Activated CD4-positive, alpha-beta T cell treated with anti-CD3 and anti-CD28 coated beads, Interleukin-2, amount 10 ng/mL, durations not matched to agents 24 days and 14 days (primary cell): ENCODE measurements at regions not wholly inside any gene's neighbourhood (a gene's known extent, or its start where the extent isn't known, plus 50 kb on each side); places are given as distances from the start of the nearest gene placed in this dataset.

Source experiments
- DNase-seq: peaks from one replicate; pipeline ENCODE4 v3.0.0; 2022
- H3K27ac Mint-ChIP-seq: one replicate; pipeline ENCODE4 v1.8.0; 2022; ENCODE audit warnings: mild to moderate bottlenecking, mixed read lengths
- H3K27me3 Mint-ChIP-seq: one replicate; pipeline ENCODE4 v1.8.0; 2022; ENCODE audit warnings: mixed read lengths
- H3K36me3 Mint-ChIP-seq: one replicate; pipeline ENCODE4 v1.8.0; 2022; ENCODE audit warnings: low read depth, mild to moderate bottlenecking, mixed read lengths
- H3K4me1 Mint-ChIP-seq: one replicate; pipeline ENCODE4 v1.8.0; 2021; ENCODE audit warnings: mixed read lengths
- H3K4me3 Mint-ChIP-seq: one replicate; pipeline ENCODE4 v1.8.0; 2022; ENCODE audit warnings: mild to moderate bottlenecking, moderate library complexity, mixed read lengths
- H3K9me3 Mint-ChIP-seq: one replicate; pipeline ENCODE4 v1.8.0; 2021; ENCODE audit warnings: mixed read lengths
- intact Hi-C: fragments of 100-400 bp; cut with micrococcal nuclease; formaldehyde crosslinking; loops from one replicate; pipeline ENCODE4 v1.15.1; 2023

DNA sequence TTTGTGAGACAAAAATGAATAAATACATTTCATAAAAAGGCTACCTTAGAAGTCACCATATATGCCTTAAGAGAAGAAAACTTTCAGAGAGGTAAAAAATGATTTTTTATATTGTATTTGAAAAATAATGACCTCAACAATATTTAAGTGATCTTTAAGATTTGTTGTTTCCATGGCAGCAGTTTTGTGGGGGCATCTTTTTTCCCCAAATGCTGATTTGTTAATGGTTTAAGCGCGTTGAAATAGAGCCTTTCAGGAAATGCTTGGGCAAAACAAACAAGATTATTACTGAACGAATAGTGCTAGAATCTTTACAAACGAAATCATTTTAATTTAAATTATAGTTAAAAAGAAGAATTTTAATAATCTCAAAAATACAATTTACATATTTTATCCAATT, 103.1 kb upstream of the MYO16 start:
- Mint-ChIP-seq H3K9me3 (no peaks in the 10 kb centered on the region), H3K27me3 (no peaks in the 10 kb centered on the region), H3K4me3 (no peak overlapping the region), H3K4me1 (no peaks in the 10 kb centered on the region), H3K27ac (no peak overlapping the region), H3K36me3 (no peaks in the 10 kb centered on the region)
- DNase-seq = no peak
- intact Hi-C loops = no loop called here

DNA sequence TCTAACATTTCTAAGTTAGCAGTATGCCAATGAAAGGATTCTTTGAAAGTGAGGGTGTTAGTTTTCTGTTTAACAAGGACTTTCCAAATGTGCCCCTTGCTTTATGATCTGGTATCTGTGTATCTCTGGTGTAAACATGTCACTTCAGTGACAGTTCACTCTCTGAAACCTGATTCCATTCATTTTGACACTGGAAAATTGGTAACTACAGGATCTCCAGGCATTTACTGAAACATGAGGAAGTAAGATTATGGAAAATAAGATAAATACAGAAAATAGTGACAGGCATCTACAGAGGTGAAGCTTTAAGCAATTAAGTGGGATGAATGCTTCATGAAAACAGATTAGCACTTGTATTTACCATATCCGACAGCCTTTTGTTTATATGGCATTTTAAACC, 101.6 kb upstream of the MYO16 start:
- intact Hi-C loops = no loop called here
- H3K27ac Mint-ChIP-seq = no peak overlapping the region
- H3K27me3 Mint-ChIP-seq = no peaks in the 10 kb centered on the region
- H3K36me3 Mint-ChIP-seq = no peaks in the 10 kb centered on the region
- no peaks in the 10 kb centered on the region for H3K9me3 Mint-ChIP-seq
- H3K4me3 Mint-ChIP-seq = no peak overlapping the region
- no peaks in the 10 kb centered on the region for H3K4me1 Mint-ChIP-seq
- DNase-seq = no peak

GRCh38 chr13:108528303-108528702, 101.1 kb upstream of the MYO16 start:
- no peaks in the 10 kb centered on the region for H3K27me3 Mint-ChIP-seq
- H3K9me3 Mint-ChIP-seq = no peaks in the 10 kb centered on the region
- H3K4me3 Mint-ChIP-seq = no peak overlapping the region
- intact Hi-C loops = no loop called here
- no peaks in the 10 kb centered on the region for H3K36me3 Mint-ChIP-seq
- no peaks in the 10 kb centered on the region for H3K4me1 Mint-ChIP-seq
- H3K27ac Mint-ChIP-seq = no peak overlapping the region
- DNase-seq = no peak

DNA sequence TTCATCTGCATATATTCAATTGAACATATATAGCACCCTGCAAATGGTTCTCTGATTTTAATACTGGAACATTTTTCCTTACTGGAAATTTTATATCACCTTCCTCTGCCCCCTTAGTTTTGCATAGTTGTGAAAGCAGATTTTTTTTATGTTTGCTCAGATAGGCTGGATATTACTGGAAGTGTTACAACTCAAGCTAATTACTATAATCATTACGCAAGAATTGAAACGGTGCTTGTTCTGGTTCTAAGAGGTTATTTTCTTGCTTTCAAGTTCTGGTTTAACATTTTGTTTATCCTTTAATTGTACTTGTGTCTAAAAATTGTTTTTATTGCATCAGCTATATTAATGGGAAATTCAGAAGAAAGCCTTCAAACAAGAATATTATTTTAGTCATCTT, 95.6 kb upstream of the MYO16 start:
- H3K27me3 Mint-ChIP-seq = no peaks in the 10 kb centered on the region
- H3K36me3 Mint-ChIP-seq = no peaks in the 10 kb centered on the region
- no peaks in the 10 kb centered on the region for H3K9me3 Mint-ChIP-seq
- H3K27ac Mint-ChIP-seq = no peak overlapping the region
- H3K4me1 Mint-ChIP-seq = no peaks in the 10 kb centered on the region
- intact Hi-C loops = no loop called here
- H3K4me3 Mint-ChIP-seq = no peak overlapping the region
- DNase-seq = no peak

GRCh38 chr13:108534728-108535127, 94.7 kb upstream of the MYO16 start:
- intact Hi-C loops = no loop called here

DNA sequence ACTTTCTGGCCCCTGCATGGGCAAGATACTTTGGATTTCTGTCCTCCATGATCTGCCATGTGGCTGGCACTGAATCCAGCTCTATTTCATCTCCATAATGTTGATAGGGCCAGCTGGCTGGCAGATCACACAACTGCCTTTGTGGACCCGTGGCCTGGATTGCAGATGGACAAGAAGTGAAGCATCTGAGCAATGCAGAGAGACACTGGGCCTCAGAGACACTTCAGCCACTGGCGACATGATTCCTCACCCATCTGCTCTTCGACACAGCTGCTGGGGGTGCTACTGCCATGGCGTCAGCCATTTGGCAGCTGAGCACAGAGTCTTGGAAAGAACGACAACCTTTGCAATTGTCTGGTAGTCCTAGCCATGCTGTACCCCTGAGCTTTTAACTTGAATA, 79.5 kb upstream of the MYO16 start:
- DNase-seq = no peak
- Mint-ChIP-seq H3K36me3 (no peaks in the 10 kb centered on the region), H3K4me3 (no peak overlapping the region), H3K27me3 (no peaks in the 10 kb centered on the region), H3K27ac (no peak overlapping the region), H3K9me3 (peaks cover 3% of the 10 kb centered on the region), H3K4me1 (no peaks in the 10 kb centered on the region)
- intact Hi-C loops = no loop called here

More at GRCh38 chr13:108534728-108535127, 94.7 kb upstream of the MYO16 start:
- Mint-ChIP-seq H3K4me3 (no peak overlapping the region), H3K9me3 (no peaks in the 10 kb centered on the region), H3K4me1 (no peaks in the 10 kb centered on the region), H3K27ac (no peak overlapping the region), H3K27me3 (no peaks in the 10 kb centered on the region), H3K36me3 (no peaks in the 10 kb centered on the region)
- no peak for DNase-seq

DNA sequence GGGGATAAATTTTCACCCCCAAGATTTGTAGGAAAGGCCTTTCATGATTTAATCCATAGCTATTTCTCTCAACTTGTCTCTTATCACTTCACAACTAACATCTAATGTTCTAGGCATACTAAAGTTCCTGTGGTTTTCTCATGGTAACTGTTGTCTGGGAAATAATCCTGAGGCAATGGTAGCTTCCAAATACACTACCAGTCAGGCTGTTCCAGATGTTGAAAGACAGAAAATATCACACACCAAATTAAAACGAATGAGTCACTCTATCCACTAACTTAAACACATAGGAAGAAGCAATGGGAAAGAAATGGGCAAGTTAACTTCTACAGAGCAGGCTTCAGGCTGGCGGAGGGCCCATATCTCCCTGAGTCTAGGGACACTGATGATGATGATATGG, 77.7 kb upstream of the MYO16 start:
- Mint-ChIP-seq H3K27ac (no peak overlapping the region), H3K27me3 (no peaks in the 10 kb centered on the region), H3K9me3 (peaks cover under 1% of the 10 kb centered on the region), H3K4me1 (no peaks in the 10 kb centered on the region), H3K36me3 (no peaks in the 10 kb centered on the region), H3K4me3 (no peak overlapping the region)
- DNase-seq = no peak
- intact Hi-C loops = no loop called here

GRCh38 chr13:108558489-108558888, 70.9 kb upstream of the MYO16 start:
- no peaks in the 10 kb centered on the region for H3K27me3 Mint-ChIP-seq
- DNase-seq = no peak
- no peaks in the 10 kb centered on the region for H3K36me3 Mint-ChIP-seq
- no peak overlapping the region for H3K27ac Mint-ChIP-seq
- H3K4me1 Mint-ChIP-seq = no peaks in the 10 kb centered on the region
- intact Hi-C loops = no loop called here
- H3K4me3 Mint-ChIP-seq = no peak overlapping the region
- no peaks in the 10 kb centered on the region for H3K9me3 Mint-ChIP-seq

GRCh38 chr13:108560093-108560492, 69.3 kb upstream of the MYO16 start:
- no peaks in the 10 kb centered on the region for H3K36me3 Mint-ChIP-seq
- H3K27me3 Mint-ChIP-seq = no peaks in the 10 kb centered on the region
- no peak overlapping the region for H3K4me3 Mint-ChIP-seq
- no peak overlapping the region for H3K27ac Mint-ChIP-seq
- DNase-seq = no peak
- H3K4me1 Mint-ChIP-seq = no peaks in the 10 kb centered on the region
- intact Hi-C loops = no loop called here
- H3K9me3 Mint-ChIP-seq = no peaks in the 10 kb centered on the region

GRCh38 chr13:108561149-108561548, 68.3 kb upstream of the MYO16 start:
- Mint-ChIP-seq H3K36me3 (no peaks in the 10 kb centered on the region), H3K4me1 (no peaks in the 10 kb centered on the region), H3K4me3 (no peak overlapping the region), H3K9me3 (no peaks in the 10 kb centered on the region), H3K27me3 (no peaks in the 10 kb centered on the region), H3K27ac (no peak overlapping the region)
- intact Hi-C loops = no loop called here
- no peak for DNase-seq

- no peak overlapping the region for H3K27ac Mint-ChIP-seq
- no peaks in the 10 kb centered on the region for H3K27me3 Mint-ChIP-seq
- H3K36me3 Mint-ChIP-seq = no peaks in the 10 kb centered on the region
- H3K9me3 Mint-ChIP-seq = no peaks in the 10 kb centered on the region
- intact Hi-C loops = no loop called here
- H3K4me1 Mint-ChIP-seq = no peaks in the 10 kb centered on the region
- no peak for DNase-seq
- H3K4me3 Mint-ChIP-seq = no peak overlapping the region
These were observed 62.8 kb upstream of the MYO16 start for GRCh38 chr13:108566413-108567170.

GRCh38 chr13:108572782-108573211, 56.6 kb upstream of the MYO16 start:
- Mint-ChIP-seq H3K9me3 (no peaks in the 10 kb centered on the region), H3K27me3 (no peaks in the 10 kb centered on the region), H3K4me1 (no peaks in the 10 kb centered on the region), H3K36me3 (no peaks in the 10 kb centered on the region), H3K27ac (no peak overlapping the region), H3K4me3 (no peak overlapping the region)
- intact Hi-C loops = no loop called here
- no peak for DNase-seq

DNA sequence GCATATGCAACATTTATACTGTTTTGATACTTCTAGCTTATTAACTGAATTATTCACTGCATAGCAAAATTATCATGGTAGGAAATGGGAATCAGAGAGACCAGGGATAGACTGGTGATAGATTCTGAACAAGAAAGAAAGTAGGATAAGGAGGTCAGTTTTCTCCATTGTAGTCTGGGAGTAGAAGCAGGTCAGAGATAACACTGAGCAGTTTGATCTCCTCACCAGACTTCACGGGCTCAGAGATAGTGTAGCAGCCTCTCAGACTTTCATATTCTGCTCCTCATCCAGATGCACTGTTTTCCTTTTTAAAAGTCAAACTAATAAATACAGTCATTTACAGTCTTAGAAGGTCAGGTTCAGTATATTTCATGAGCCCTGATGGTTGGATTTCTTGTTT, 56.0 kb upstream of the MYO16 start:
- no peaks in the 10 kb centered on the region for H3K27me3 Mint-ChIP-seq
- DNase-seq = no peak
- H3K36me3 Mint-ChIP-seq = no peaks in the 10 kb centered on the region
- H3K9me3 Mint-ChIP-seq = no peaks in the 10 kb centered on the region
- intact Hi-C loops = no loop called here
- H3K4me1 Mint-ChIP-seq = no peaks in the 10 kb centered on the region
- no peak overlapping the region for H3K27ac Mint-ChIP-seq
- no peak overlapping the region for H3K4me3 Mint-ChIP-seq

DNA sequence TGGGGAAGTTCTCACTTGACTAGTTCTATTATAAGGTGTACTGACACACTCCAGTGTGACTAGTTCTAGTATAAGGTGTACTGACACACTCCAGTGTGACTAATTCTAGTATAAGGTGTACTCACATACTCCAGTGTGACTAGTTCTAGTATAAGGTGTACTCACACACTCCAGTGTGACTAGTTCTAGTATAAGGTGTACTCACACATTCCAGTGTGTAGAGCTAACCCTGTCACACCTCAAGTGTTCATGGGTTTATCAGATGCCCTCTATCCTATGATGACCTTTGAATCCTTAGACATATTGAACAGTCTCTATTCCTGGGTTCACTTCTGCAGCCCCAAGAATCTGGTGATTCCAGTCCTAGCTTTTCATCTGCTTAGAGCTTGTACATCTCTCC, 54.6 kb upstream of the MYO16 start:
- Mint-ChIP-seq H3K27me3 (no peaks in the 10 kb centered on the region), H3K4me3 (no peak overlapping the region), H3K4me1 (no peaks in the 10 kb centered on the region), H3K36me3 (no peaks in the 10 kb centered on the region), H3K9me3 (no peaks in the 10 kb centered on the region), H3K27ac (no peak overlapping the region)
- DNase-seq = no peak
- intact Hi-C loops = no loop called here

DNA sequence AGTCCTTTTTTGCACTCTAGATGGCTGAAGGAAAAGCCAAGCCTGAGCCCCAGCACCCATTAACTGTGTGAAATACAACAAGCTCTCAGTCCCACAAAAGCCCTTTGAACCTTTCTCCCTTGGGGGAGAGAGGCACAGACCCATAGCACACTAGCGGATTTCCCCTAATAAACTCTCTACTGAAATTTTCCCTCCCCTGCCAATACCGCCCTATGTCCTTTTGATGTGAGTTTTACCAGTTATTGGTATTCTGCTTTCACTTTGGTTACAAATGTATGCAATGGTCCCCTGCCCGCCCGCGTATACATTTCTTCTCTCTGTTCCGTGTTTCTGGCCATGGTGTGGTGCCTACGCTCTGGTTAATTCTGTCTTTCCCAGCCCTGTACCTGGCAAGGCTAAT, 54.0 kb upstream of the MYO16 start:
- no peak overlapping the region for H3K4me3 Mint-ChIP-seq

More for the DNA sequence above, 54.0 kb upstream of the MYO16 start:
- DNase-seq = no peak
- intact Hi-C loops = no loop called here
- H3K36me3 Mint-ChIP-seq = no peaks in the 10 kb centered on the region
- no peaks in the 10 kb centered on the region for H3K9me3 Mint-ChIP-seq
- no peak overlapping the region for H3K27ac Mint-ChIP-seq
- no peaks in the 10 kb centered on the region for H3K4me1 Mint-ChIP-seq
- H3K27me3 Mint-ChIP-seq = no peaks in the 10 kb centered on the region
